Gastrocnemius medialis (tissue), 4 donors: ENCODE measurements at regions not wholly inside any gene's neighbourhood (a gene's known extent, or its start where the extent isn't known, plus 50 kb on each side); places are given as distances from the start of the nearest gene placed in this dataset.

Experiments
- ATAC-seq, 2 donors: fragments of 150-250 bp; one replicate each; pipeline ENCODE4 v1.9.1; 2016
- DNase-seq, 2 donors: peaks; one replicate each; pipeline ENCODE4 v3.0.0-alpha.2; 2019
- H3K27ac ChIP-seq, 4 donors: fragments of 200-600 bp; sonication (generic); 1 replicate in 1 of 4; 2 replicates in 3 of 4; pipeline ENCODE4 v1.5.1; 2016 to 2018; ENCODE audit warnings: mild to moderate bottlenecking in 2 of 4, moderate library complexity in 1 of 4
- H3K27me3 ChIP-seq, 3 donors: fragments of 200-600 bp; sonication (generic) in 2 of 3; 1 replicate in 1 of 3; 2 replicates in 2 of 3; pipeline versions ENCODE4 v1.5.1 to v1.6.0; 2016 to 2019; ENCODE audit warnings: mild to moderate bottlenecking in 1 of 3, moderate library complexity in 1 of 3
- H3K36me3 ChIP-seq, 2 donors: fragments of 200-600 bp; sonication (generic) in 1 of 2; one replicate each; pipeline ENCODE4 v1.5.1; 2017 to 2018
- H3K4me1 ChIP-seq, 2 donors: fragments of 200-600 bp; sonication (generic) in 1 of 2; one replicate each; pipeline ENCODE4 v1.5.1; 2016 to 2017; ENCODE audit warnings: mild to moderate bottlenecking in 2 of 2
- H3K4me3 ChIP-seq, 4 donors: fragments of 200-600 bp; sonication (generic) in 3 of 4; 1 replicate in 1 of 4; 2 replicates in 3 of 4; pipeline ENCODE4 v1.5.1; 2016 to 2019; ENCODE audit warnings: mild to moderate bottlenecking in 2 of 4
- H3K9me3 ChIP-seq, 3 donors: fragments of 200-600 bp; sonication (generic) in 2 of 3; 1 replicate in 1 of 3; 2 replicates in 2 of 3; pipeline ENCODE4 v1.5.1; 2016 to 2019
- POLR2A ChIP-seq, 2 donors: fragments of 450-650 bp; IDR thresholded peaks; one replicate each; pipeline ENCODE4 v1.6.1; 2017; ENCODE audit warnings: antibody characterized with exemption in 2 of 2, mild to moderate bottlenecking in 2 of 2, moderate library complexity in 2 of 2
- in situ Hi-C, 4 donors: fragments of 200-750 bp; cut with MboI; loops; one replicate each; pipeline versions ENCODE4 v1.15.0 to v1.8.0; 2017; ENCODE audit warnings: low sequenced_read_pairs in 4 of 4
- intact Hi-C: fragments of 100-400 bp; cut with DNase I; formaldehyde crosslinking; loops from one replicate; pipeline ENCODE4 v1.15.1; 2023; ENCODE audit warnings: low total_unique reads
- TF ChIP-seq, protein P1 (sequence below), 5 experiments: fragments of 450-650 bp in 3 of 5; fragments of 200-600 bp in 2 of 5; sonication (generic) in 2 of 5; IDR thresholded peaks in 4 of 5; conservative IDR thresholded peaks in 1 of 5; 1 replicate in 4 of 5; 2 replicates in 1 of 5; pipeline ENCODE4 v1.5.1; 2016 to 2019; ENCODE audit warnings: antibody characterized with exemption in 5 of 5, mild to moderate bottlenecking in 3 of 5, moderate library complexity in 3 of 5

DNA sequence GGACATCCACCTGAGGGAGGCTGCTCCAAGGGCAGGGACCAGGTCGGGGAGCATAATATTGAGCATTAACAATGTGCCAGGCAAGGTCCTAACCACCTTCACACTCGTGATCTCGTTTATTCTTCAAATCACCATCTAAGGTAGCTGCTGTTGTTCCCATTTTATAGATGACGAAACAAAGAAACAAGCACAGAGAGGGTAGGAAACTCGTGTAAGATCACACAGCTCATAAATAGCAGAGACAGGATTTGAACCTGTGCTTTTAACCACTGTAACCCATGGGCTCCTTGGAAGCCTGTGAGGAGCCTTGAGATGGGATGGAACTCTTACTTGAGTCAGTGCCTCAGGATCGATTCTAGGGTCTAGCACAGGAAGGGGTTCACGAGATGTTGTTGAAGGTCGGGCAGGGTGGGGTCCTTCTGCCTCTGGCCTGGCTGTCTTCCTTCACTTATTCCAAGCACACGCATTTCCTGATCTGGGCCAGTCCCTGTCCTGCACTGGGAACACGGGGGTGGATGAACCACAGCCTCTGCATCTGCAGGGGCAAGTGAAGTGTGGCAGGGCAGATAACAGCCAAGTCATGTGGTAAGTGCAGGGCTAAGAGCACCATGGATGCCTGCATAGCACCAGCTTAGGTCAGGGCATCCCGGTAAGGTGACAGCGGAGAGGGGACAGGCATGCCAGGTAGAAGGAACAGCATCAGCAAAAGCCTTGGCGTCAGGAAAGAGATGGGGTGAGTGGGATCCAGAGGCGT is 188.1 kb downstream of the MELK start:
- Histone ChIP-seq H3K4me3 (no peak overlapping the region), H3K9me3 (no peaks in the 10 kb centered on the region), H3K4me1 (no peaks in the 10 kb centered on the region), H3K27ac (no peak overlapping the region), H3K27me3 (peaks cover 0 to 10% (median 9%) of the 10 kb centered on the region in 3 donors), H3K36me3 (no peaks in the 10 kb centered on the region)
- intact Hi-C loops: no loop called here
- in situ Hi-C loops: no loop called here
- ATAC-seq (no peak), DNase-seq (no peak)
- TF ChIP-seq, protein P1, sequence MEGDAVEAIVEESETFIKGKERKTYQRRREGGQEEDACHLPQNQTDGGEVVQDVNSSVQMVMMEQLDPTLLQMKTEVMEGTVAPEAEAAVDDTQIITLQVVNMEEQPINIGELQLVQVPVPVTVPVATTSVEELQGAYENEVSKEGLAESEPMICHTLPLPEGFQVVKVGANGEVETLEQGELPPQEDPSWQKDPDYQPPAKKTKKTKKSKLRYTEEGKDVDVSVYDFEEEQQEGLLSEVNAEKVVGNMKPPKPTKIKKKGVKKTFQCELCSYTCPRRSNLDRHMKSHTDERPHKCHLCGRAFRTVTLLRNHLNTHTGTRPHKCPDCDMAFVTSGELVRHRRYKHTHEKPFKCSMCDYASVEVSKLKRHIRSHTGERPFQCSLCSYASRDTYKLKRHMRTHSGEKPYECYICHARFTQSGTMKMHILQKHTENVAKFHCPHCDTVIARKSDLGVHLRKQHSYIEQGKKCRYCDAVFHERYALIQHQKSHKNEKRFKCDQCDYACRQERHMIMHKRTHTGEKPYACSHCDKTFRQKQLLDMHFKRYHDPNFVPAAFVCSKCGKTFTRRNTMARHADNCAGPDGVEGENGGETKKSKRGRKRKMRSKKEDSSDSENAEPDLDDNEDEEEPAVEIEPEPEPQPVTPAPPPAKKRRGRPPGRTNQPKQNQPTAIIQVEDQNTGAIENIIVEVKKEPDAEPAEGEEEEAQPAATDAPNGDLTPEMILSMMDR (IDR thresholded peaks at IDR 0.05 in 4 of 5, conservative IDR thresholded peaks at IDR 0.05 in 1 of 5): no peak
- TF ChIP-seq POLR2A (IDR thresholded peaks at IDR 0.05): no peak

DNA sequence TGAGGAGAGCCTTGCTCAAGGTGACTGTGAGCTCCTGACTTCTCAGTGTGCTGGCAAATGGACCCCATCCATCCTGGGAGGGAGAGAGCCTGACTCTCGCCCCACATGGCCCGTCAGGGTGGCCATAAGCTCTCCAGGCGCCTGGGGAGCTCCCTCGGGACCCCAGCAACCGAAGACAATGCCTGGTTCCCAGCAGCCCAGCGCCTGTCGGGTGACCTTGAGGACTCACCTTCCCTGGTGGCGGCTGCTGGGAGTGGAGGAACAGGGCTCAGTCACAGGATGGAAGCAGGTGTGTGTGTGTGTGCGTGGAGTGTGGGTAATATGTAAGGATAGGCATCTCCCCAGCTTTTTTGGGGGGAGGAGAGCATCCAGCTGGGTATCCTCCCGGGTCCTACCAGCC is 190.3 kb downstream of the MELK start:
- H3K9me3 ChIP-seq: no peaks in the 10 kb centered on the region
- in situ Hi-C loops: no loop called here
- intact Hi-C loops: no loop called here
- H3K36me3 ChIP-seq: no peaks in the 10 kb centered on the region
- H3K27me3 ChIP-seq: peaks cover 0 to 9% (median 9%) of the 10 kb centered on the region in 3 donors
- DNase-seq: no peak
- no peaks in the 10 kb centered on the region for H3K4me1 ChIP-seq
- no peak overlapping the region for H3K4me3 ChIP-seq
- TF ChIP-seq POLR2A (IDR thresholded peaks at IDR 0.05): no peak
- TF ChIP-seq, protein P1 (IDR thresholded peaks at IDR 0.05 in 4 of 5, conservative IDR thresholded peaks at IDR 0.05 in 1 of 5): no peak
- no peak for ATAC-seq
- H3K27ac ChIP-seq: no peak overlapping the region

- no peaks in the 10 kb centered on the region for H3K36me3 ChIP-seq
- H3K27me3 ChIP-seq: peaks cover 0 to 9% (median 5%) of the 10 kb centered on the region in 3 donors
Observed at GRCh38 chr9:36763778-36764177, 191.1 kb downstream of the MELK start.

GRCh38 chr9:36764364-36765076 is 191.8 kb downstream of the MELK start:
- no peaks in the 10 kb centered on the region for H3K9me3 ChIP-seq
- intact Hi-C loops (no loop called here), in situ Hi-C loops (no loop called here)
- H3K4me3 ChIP-seq: no peak overlapping the region
- peaks cover 0 to 9% (median 5%) of the 10 kb centered on the region in 3 donors for H3K27me3 ChIP-seq
- DNase-seq (no peak), ATAC-seq (no peak)
- no peaks in the 10 kb centered on the region for H3K4me1 ChIP-seq
- no peak overlapping the region for H3K27ac ChIP-seq
- TF ChIP-seq POLR2A (IDR thresholded peaks at IDR 0.05): no peak
- TF ChIP-seq, protein P1 (IDR thresholded peaks at IDR 0.05 in 4 of 5, conservative IDR thresholded peaks at IDR 0.05 in 1 of 5): no peak
- no peaks in the 10 kb centered on the region for H3K36me3 ChIP-seq

More at GRCh38 chr9:36763778-36764177, 191.1 kb downstream of the MELK start:
- TF ChIP-seq, protein P1 (IDR thresholded peaks at IDR 0.05 in 4 of 5, conservative IDR thresholded peaks at IDR 0.05 in 1 of 5): no peak
- TF ChIP-seq POLR2A (IDR thresholded peaks at IDR 0.05): no peak
- intact Hi-C loops (no loop called here), in situ Hi-C loops (no loop called here)
- DNase-seq (no peak), ATAC-seq (no peak)
- no peak overlapping the region for H3K4me3 ChIP-seq
- no peaks in the 10 kb centered on the region for H3K4me1 ChIP-seq
- H3K27ac ChIP-seq: no peak overlapping the region
- H3K9me3 ChIP-seq: no peaks in the 10 kb centered on the region
